ENCODE measurements at regions not wholly inside any gene's neighbourhood (a gene's known extent, or its start where the extent isn't known, plus 50 kb on each side); places are given as distances from the start of the nearest gene placed in this dataset.

- peak; percentile 61 for DNase-seq
Measured at GRCh38 chr3:73781541-73781940, 156.8 kb upstream of the PDZRN3 start.

DNA sequence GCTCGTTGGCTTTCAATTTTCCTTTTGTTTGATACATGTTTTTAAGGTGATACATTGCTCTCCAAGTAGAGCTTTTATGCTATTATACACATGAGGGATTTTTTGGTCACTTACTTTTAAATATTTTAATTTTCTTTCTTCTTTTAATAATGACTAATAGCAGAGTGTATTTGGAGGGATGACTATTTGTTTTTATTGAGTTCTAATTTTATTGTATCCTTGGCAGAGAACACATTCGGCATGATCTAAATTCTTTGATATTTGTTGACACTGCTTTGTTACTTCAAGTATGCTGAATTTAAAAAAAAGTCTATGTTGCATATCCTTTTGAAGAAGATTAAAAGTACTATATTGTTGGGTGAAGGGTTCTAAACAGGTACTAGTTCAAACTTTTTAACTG lies 149.9 kb upstream of the PDZRN3 start:
- DNase-seq: no peak

DNA sequence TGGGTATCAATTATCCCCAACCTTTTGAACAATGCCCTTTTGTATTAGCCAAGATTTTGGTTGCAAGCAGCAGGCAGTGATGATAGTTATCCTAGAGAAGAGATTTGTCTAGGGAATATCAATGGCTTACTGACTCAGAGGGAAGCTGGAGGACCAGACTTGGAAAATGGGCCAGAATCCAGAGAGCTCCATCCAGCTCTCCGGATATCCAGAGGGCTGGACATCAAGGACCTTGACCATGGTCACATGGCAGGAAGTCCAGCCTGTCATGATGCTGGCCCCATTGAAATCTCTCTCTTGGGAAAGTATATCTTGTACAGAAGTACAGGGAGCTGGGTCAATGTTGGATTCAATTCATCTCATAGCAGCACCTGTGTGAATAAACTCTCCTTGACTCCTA lies 148.5 kb upstream of the PDZRN3 start:
- DNase-seq: no peak

- no peak for DNase-seq
Measured at GRCh38 chr3:73772076-73772886, 147.5 kb upstream of the PDZRN3 start.

- no peak for DNase-seq
Measured at GRCh38 chr3:73768524-73769308, 144.0 kb upstream of the PDZRN3 start.

GRCh38 chr3:73766599-73767381 lies 142.0 kb upstream of the PDZRN3 start:
- DNase-seq: no peak

DNA sequence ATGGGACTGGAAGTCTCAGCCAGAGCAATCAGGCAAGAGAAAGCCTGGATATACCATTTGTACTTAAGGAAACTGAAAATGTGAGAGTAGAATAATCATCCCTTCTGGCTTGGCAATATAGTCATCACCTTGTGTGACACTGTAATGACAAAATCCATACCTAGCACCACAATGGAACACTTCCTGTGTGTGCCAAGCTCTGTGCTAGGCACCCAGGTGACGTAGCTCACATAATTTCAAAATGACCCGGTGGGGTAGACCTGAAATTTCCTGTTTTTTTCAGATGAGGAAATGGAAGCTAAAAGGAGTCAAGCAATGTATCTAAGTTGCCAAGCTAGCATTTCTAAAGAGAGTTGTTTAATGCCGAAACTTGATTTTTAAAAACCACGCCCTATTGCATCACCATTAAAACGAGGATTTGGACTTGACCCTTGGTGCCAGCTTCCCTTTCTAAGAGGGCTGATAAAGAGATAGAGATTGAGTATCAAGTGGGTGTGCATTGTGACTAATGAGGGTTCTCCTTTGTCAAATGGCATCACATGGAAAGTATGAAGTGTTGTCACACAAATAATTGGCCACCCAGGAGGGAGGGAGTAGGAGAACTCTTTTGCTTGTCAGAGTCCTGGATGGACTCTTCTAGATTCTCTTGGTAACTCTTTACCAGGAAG lies 141.3 kb upstream of the PDZRN3 start:
- no peak for DNase-seq

- no peak for DNase-seq
Measured at GRCh38 chr3:73762855-73763254, 138.1 kb upstream of the PDZRN3 start.

- no peak for DNase-seq
Measured at GRCh38 chr3:73759297-73759711, 134.6 kb upstream of the PDZRN3 start.

GRCh38 chr3:73757536-73757935 lies 132.8 kb upstream of the PDZRN3 start:
- DNase-seq: no peak

- DNase-seq: no peak
Measured at GRCh38 chr3:73753985-73754384, 129.2 kb upstream of the PDZRN3 start.

- no peak for DNase-seq
Measured at GRCh38 chr3:73752338-73752737, 127.6 kb upstream of the PDZRN3 start.

DNA sequence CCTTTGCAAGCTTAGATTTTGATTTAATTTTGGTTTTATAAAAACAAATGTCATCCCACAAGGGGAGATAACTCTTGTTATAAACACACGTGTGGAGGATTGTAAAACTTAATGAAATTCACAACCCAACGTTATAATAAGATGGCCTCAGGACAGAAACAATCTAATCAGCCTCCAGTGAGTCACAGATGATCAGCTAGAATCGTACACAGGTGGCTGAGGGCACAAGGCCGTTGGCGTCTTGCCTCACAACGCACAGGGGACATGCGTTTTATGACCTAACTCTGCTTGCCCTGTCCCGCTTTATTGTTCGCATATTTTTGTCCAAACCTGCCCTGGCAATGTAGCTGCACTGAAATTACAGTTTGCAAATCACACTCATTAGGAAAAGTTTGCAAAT lies 121.9 kb upstream of the PDZRN3 start:
- peak; percentile 89 for DNase-seq

DNA sequence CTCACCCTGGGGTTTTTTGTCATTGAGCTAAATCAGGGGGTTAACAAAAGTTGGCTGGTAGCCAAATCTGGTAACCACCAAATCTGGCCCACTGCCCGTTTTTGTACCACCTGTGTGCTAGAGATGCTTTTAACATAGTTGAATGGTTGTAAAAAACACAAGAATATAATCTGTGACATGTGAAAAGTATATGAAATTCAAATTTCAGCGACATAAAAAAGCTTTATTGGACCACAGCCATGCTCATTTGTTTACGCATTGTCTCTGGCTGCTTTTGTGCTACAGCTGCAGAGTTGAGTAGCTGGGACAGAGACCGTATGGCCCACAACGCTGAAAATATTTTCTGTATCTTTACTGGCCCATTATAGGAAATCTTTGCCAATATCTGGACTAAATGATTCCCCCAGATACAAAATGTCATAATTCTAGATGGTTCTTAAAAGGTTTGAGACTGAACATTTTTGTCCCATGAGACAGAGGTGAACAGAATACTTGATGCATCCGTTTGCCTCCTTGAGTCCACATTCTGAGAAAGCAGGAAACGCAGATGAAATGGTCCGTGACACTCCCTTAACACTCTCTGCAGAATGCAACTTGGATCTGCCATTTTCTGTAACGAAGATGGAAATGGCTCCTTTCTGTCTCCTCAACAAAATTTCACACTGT lies 120.9 kb upstream of the PDZRN3 start:
- peak; percentile 93 for DNase-seq

DNA sequence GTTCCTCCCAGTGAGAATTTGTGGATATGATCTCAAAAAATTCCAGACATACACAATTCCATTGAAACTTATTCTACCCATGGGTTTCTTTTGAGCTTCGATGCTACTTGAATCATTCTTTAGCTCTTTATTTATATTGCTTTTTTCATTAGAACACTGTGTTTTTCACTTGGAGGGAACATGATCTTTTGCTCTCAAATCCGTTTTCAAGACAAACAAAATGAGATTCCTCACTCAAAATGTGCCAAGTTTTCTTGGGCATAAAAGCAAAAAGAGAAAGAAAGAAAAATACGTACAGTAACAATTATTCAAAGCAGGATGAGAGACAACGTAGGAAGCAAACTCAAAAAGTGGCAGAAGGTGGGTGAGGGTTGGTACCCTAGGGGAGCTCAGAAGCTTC lies 118.8 kb upstream of the PDZRN3 start:
- DNase-seq: no peak

GRCh38 chr3:73739791-73740453 lies 115.2 kb upstream of the PDZRN3 start:
- DNase-seq: no peak

GRCh38 chr3:73738711-73739110 lies 114.0 kb upstream of the PDZRN3 start:
- DNase-seq: no peak

DNA sequence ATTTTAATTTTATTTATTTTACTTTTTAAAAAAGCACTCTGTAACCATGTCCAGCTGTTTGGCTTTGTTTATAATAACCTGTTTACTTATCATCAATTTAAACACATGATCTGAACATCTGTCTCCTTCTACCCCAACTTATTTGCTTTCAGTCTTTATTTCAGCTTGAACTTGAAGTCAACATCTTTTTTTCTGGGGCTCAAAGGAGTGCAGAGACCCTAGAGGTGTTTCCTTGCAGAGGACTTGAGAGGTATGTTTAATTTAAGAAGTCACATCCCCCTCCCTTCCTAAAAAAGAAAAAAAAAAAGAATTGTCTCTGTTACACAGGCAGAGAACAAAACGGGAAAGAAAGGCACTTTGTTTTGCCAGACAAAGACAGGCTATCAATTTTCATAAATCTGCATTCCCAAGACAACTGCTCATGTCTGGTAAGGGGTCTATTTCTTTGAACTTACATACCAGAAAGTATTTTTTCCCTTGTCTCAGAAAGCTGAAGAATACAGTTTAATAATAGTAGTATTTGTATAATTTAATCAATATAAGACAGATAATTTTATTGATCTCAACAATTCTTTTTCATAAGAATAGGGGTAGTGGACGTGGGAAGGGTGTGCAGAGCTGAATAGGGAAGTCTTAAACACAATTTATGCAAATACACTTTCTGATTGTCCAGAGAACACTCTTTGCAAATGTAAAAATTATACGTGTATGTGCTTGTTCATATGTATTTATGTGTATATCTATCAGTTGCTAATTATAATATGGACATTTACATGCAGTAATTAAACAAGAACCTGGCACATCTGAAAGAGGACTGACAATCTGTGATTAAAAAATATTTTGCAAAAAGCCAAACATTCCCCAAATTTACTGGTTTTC lies 109.7 kb upstream of the PDZRN3 start:
- DNase-seq: no peak

- DNase-seq: no peak
Measured at GRCh38 chr3:73733746-73734145, 109.0 kb upstream of the PDZRN3 start.

GRCh38 chr3:73729969-73730440 lies 105.3 kb upstream of the PDZRN3 start:
- no peak for DNase-seq

GRCh38 chr3:73727854-73728253 lies 103.1 kb upstream of the PDZRN3 start:
- no peak for DNase-seq
